ENCODE measurements at regions not wholly inside any gene's neighbourhood (a gene's known extent, or its start where the extent isn't known, plus 50 kb on each side); places are given as distances from the start of the nearest gene placed in this dataset.
"Not testable (repeated sequence)": the region's sequence is repeated elsewhere in the genome, so short reads cannot be mapped to it uniquely, and the experiment has no call there.

DNA sequence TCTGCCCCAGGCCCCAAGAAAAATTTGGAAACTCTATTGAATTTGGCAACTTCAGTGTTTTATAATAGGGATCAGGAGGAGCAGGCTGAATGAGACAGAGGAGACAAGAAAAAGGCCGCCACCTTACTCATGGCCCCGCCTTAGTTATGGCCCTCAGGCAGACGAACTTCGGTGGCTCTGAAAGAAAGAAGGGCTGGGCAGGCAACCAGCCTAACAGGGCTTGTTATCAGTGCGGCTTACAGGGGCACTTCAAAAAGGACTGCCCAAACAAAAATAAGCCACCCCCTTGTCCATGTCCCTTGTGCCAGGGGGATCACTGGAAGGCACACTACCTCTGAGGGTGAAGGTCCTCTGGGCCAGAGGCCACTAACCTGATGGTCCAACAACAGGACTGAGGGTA is 146.3 kb upstream of the ATF7IP start:
- TF ChIP-seq, protein P1, sequence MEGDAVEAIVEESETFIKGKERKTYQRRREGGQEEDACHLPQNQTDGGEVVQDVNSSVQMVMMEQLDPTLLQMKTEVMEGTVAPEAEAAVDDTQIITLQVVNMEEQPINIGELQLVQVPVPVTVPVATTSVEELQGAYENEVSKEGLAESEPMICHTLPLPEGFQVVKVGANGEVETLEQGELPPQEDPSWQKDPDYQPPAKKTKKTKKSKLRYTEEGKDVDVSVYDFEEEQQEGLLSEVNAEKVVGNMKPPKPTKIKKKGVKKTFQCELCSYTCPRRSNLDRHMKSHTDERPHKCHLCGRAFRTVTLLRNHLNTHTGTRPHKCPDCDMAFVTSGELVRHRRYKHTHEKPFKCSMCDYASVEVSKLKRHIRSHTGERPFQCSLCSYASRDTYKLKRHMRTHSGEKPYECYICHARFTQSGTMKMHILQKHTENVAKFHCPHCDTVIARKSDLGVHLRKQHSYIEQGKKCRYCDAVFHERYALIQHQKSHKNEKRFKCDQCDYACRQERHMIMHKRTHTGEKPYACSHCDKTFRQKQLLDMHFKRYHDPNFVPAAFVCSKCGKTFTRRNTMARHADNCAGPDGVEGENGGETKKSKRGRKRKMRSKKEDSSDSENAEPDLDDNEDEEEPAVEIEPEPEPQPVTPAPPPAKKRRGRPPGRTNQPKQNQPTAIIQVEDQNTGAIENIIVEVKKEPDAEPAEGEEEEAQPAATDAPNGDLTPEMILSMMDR (IDR thresholded peaks at IDR 0.05; ENCODE audit: borderline replicate concordance, insufficient read depth, low read depth, low read length) = no peak

DNA sequence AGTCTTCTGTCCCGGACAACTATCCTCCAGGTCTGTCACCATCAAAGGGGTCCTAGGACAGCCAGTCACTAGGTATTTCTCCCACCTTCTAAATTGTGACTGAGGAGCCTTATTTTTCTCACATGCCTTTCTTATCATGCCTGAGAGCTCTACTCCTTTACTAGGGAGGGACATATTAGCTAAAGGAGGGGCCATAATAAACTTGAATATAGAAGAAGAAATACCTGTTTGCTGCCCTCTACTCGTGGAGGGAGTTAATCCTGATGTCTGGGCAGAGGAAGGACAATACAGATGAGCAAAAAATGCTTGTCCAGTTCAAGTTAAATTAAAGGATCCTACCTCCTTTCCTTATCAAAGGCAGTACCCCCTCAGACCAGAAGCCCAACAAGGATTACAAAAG is 145.8 kb upstream of the ATF7IP start:
- H3K4me3 ChIP-seq (ENCODE audit: low read depth, low read length) = not testable (repeated sequence)

More for the DNA sequence above, 146.3 kb upstream of the ATF7IP start:
- no peak overlapping the region for H3K4me3 ChIP-seq (ENCODE audit: low read depth, low read length)

DNA sequence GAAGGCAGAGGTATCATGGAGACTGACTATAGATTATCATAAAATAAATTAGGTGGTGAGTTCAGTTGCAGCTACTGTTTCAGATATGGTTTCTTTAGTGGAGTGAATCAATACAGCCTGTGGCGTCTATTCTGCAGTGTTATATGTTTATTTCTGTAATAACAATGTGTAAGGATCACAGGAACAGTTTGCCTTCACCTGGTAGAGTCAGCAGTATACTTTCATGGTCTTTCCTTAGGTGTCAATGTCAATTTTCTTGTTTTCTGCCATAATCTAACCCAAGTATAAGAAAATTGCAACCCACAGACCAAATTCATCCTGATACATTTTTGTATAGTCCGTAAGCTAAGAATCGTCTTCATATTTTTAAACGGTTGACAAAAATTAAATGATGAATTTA is 140.4 kb upstream of the ATF7IP start:
- TF ChIP-seq, protein P1 (IDR thresholded peaks at IDR 0.05; ENCODE audit: borderline replicate concordance, insufficient read depth, low read depth, low read length) = no peak

GRCh38 chr12:14235176-14235575 is 130.3 kb upstream of the ATF7IP start:
- H3K4me3 ChIP-seq (ENCODE audit: low read depth, low read length) = not testable (repeated sequence)

More for the DNA sequence above, 140.4 kb upstream of the ATF7IP start:
- H3K4me3 ChIP-seq (ENCODE audit: low read depth, low read length) = no peak overlapping the region

- H3K4me3 ChIP-seq (ENCODE audit: low read depth, low read length) = not testable (repeated sequence)
These were observed 128.8 kb upstream of the ATF7IP start for GRCh38 chr12:14236641-14237040.

GRCh38 chr12:14238221-14238792 is 127.2 kb upstream of the ATF7IP start:
- TF ChIP-seq, protein P1 (IDR thresholded peaks at IDR 0.05; ENCODE audit: borderline replicate concordance, insufficient read depth, low read depth, low read length) = peak; percentile 15; the same call in 1 of the 2 replicates
- no peak overlapping the region for H3K4me3 ChIP-seq (ENCODE audit: low read depth, low read length)

DNA sequence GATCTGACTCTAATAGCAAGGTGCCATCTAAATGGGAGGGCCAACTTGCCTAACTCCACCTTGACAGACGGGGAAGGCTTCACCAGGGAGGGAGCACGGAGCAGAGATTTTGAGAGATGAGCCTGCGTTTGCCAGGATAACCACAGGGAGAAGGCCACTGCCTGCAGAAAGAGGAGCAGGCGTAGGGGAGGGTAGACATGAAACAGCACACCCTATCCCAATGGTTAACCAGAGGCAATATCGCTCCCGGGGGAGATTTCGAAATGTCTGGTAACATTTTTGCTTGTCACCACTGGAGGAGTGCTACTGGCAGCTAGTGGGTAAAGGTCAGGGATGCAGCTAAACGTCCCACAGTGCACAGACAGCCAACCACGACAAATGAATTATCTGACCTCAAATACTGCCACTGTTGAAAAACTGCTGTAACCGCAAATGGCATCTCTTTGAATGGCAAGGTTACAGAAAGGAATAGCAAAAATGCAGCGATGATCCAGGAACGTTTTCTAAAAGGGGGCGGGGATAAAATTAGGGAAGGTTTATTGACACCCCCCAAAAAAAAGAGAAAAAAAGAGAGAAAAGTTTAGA is 126.0 kb upstream of the ATF7IP start:
- TF ChIP-seq, protein P1 (IDR thresholded peaks at IDR 0.05; ENCODE audit: borderline replicate concordance, insufficient read depth, low read depth, low read length) = peak; percentile 38; the same call in 1 of the 2 replicates
- peak overlapping the region; percentile 35 for H3K4me3 ChIP-seq (ENCODE audit: low read depth, low read length)

DNA sequence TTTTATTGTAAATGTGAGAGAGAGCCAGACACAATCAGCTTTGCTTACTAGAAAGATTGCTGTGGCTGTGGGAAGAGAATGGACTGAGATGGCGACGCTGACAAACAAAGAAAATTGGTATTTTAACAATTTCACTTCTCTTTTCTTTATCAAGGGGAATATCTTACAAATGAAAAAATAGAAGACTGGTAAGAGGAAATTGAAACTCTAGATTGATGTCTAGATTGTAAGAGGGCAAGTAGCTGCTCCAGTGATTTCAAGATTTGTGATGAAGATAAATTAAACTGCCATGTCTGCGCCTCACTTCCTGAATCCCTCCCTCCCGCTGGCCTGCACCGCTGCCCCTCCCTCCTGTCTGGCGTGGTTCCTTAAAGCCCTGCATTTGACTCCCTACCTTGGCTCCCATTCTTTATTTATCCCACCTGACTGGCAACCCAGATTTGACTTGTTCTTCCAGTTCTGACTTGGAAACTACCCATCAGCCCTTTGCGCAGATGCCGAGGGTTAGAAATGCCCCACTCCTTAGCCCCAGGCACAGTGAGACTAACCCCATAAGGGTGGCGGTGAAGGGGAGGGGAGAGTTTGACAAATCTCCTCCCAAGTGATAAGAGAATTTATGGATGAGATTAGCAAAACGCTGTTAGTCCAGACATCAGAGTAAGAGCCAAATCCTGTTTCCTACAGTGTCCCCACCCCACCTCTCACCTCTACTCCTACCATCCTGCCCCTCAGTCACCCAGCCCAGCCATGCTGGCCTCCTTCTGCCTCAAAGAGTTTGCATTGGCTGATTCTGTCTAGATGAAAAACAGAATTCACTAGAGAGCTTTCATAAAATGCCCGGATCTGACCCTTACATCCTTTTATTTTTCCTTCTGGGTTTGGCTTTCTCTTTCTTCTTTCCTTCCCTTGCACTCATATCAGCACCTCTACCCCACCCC is 125.3 kb upstream of the ATF7IP start:
- H3K4me3 ChIP-seq (ENCODE audit: low read depth, low read length) = peak overlapping the region; percentile 21

More for the DNA sequence above, 125.3 kb upstream of the ATF7IP start:
- TF ChIP-seq, protein P1 (IDR thresholded peaks at IDR 0.05; ENCODE audit: borderline replicate concordance, insufficient read depth, low read depth, low read length) = no peak
